ENCODE measurements at regions not wholly inside any gene's neighbourhood (a gene's known extent, or its start where the extent isn't known, plus 50 kb on each side); places are given as distances from the start of the nearest gene placed in this dataset.

GRCh38 chr17:14756479-14756878 is 455.6 kb downstream of the HS3ST3B1 start:
- Histone ChIP-seq H3K4me1 (ENCODE audit: control insufficient read depth in 1 of 2, insufficient read depth in 2 of 2, low read length in 2 of 2) (no peaks in the 10 kb centered on the region), H3K27me3 (ENCODE audit: control insufficient read depth in 2 of 2, insufficient read depth in 2 of 2, low read length in 2 of 2) (no peaks in the 10 kb centered on the region), H3K9ac (ENCODE audit: insufficient read depth, low read length, poor library complexity, severe bottlenecking) (no peak overlapping the region), H2AFZ (ENCODE audit: insufficient read depth, low read depth, low read length, poor library complexity, severe bottlenecking) (no peak overlapping the region), H3K9me3 (replicated peaks in 1 of 2; ENCODE audit: control insufficient read depth in 1 of 2, insufficient read depth in 1 of 2, low read length in 2 of 2) (no peaks in the 10 kb centered on the region), H3K27ac (ENCODE audit: low read depth in 1 of 2, low read length in 2 of 2) (no peak overlapping the region), H4K20me1 (ENCODE audit: insufficient read depth, low read length) (no peaks in the 10 kb centered on the region), H3K36me3 (replicated peaks in 1 of 2; ENCODE audit: control insufficient read depth in 1 of 2, insufficient read depth in 2 of 2, low read length in 2 of 2) (no peaks in the 10 kb centered on the region), H3K4me3 (replicated peaks in 1 of 3; ENCODE audit: low read depth in 2 of 3, low read length in 3 of 3) (no peak overlapping the region), H3K79me2 (ENCODE audit: insufficient read depth, low read length) (no peaks in the 10 kb centered on the region), H3K4me2 (replicated peaks; ENCODE audit: extremely low read depth, low read length, poor library complexity, severe bottlenecking) (no peak overlapping the region)
- Mint-ChIP-seq H3K4me3 (peak overlapping the region in 1 of 2 donors; percentile 22), H3K27me3 (ENCODE audit: low read depth in 3 of 3) (peaks cover 0 to 11% (median 2%) of the 10 kb centered on the region in 3 donors), H3K27ac (no peak overlapping the region), H3K4me1 (peaks cover 3% of the 10 kb centered on the region), H3K9me3 (peaks cover 0 to 3% (median 0%) of the 10 kb centered on the region in 7 donors), H3K36me3 (peaks cover 0 to 2% of the 10 kb centered on the region in 2 donors)
- no CpG with 5 or more reads among the region's 3 CpGs for WGBS (ENCODE audit: insufficient coverage)
- intact Hi-C loops (cut with micrococcal nuclease), result no loop called here
- no peak for DNase-seq
- TF ChIP-seq, protein P1, sequence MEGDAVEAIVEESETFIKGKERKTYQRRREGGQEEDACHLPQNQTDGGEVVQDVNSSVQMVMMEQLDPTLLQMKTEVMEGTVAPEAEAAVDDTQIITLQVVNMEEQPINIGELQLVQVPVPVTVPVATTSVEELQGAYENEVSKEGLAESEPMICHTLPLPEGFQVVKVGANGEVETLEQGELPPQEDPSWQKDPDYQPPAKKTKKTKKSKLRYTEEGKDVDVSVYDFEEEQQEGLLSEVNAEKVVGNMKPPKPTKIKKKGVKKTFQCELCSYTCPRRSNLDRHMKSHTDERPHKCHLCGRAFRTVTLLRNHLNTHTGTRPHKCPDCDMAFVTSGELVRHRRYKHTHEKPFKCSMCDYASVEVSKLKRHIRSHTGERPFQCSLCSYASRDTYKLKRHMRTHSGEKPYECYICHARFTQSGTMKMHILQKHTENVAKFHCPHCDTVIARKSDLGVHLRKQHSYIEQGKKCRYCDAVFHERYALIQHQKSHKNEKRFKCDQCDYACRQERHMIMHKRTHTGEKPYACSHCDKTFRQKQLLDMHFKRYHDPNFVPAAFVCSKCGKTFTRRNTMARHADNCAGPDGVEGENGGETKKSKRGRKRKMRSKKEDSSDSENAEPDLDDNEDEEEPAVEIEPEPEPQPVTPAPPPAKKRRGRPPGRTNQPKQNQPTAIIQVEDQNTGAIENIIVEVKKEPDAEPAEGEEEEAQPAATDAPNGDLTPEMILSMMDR (IDR thresholded peaks at IDR 0.05), result no peak

- H3K27ac ChIP-seq (ENCODE audit: low read depth in 1 of 2, low read length in 2 of 2), result no peak overlapping the region
- DNase-seq, result no peak
- Mint-ChIP-seq H3K9me3 (peaks cover 0 to 3% (median 0%) of the 10 kb centered on the region in 7 donors), H3K27me3 (ENCODE audit: low read depth in 3 of 3) (peaks cover 0 to 11% (median 2%) of the 10 kb centered on the region in 3 donors), H3K4me3 (no peak overlapping the region), H3K27ac (peak overlapping the region in 1 of 7 donors; percentile 11), H3K36me3 (peaks cover 0 to 2% of the 10 kb centered on the region in 2 donors), H3K4me1 (peaks cover 3% of the 10 kb centered on the region)
- no peaks in the 10 kb centered on the region for H4K20me1 ChIP-seq (ENCODE audit: insufficient read depth, low read length)
- 29% methylated on average over 1 of the region's 1 CpG for WGBS (ENCODE audit: insufficient coverage)
- no peak overlapping the region for H3K4me2 ChIP-seq (replicated peaks; ENCODE audit: extremely low read depth, low read length, poor library complexity, severe bottlenecking)
- no peaks in the 10 kb centered on the region for H3K27me3 ChIP-seq (ENCODE audit: control insufficient read depth in 2 of 2, insufficient read depth in 2 of 2, low read length in 2 of 2)
- H3K36me3 ChIP-seq (replicated peaks in 1 of 2; ENCODE audit: control insufficient read depth in 1 of 2, insufficient read depth in 2 of 2, low read length in 2 of 2), result no peaks in the 10 kb centered on the region
- H3K9me3 ChIP-seq (replicated peaks in 1 of 2; ENCODE audit: control insufficient read depth in 1 of 2, insufficient read depth in 1 of 2, low read length in 2 of 2), result no peaks in the 10 kb centered on the region
- intact Hi-C loops (cut with micrococcal nuclease), result no loop called here
- no peak overlapping the region for H3K9ac ChIP-seq (ENCODE audit: insufficient read depth, low read length, poor library complexity, severe bottlenecking)
- H3K4me3 ChIP-seq (replicated peaks in 1 of 3; ENCODE audit: low read depth in 2 of 3, low read length in 3 of 3), result no peak overlapping the region
- TF ChIP-seq, protein P1 (IDR thresholded peaks at IDR 0.05), result no peak
- no peaks in the 10 kb centered on the region for H3K4me1 ChIP-seq (ENCODE audit: control insufficient read depth in 1 of 2, insufficient read depth in 2 of 2, low read length in 2 of 2)
- no peak overlapping the region for H2AFZ ChIP-seq (ENCODE audit: insufficient read depth, low read depth, low read length, poor library complexity, severe bottlenecking)
- H3K79me2 ChIP-seq (ENCODE audit: insufficient read depth, low read length), result no peaks in the 10 kb centered on the region
These were observed 454.1 kb downstream of the HS3ST3B1 start for GRCh38 chr17:14755002-14755401.
